CD4-positive, alpha-beta T cell treated with Interleukin-12 subunit alpha and Interleukin-12 subunit beta, for 1 hour (primary cell): ENCODE measurements at regions not wholly inside any gene's neighbourhood (a gene's known extent, or its start where the extent isn't known, plus 50 kb on each side); places are given as distances from the start of the nearest gene placed in this dataset.
"Not testable (repeated sequence)": the region's sequence is repeated elsewhere in the genome, so short reads cannot be mapped to it uniquely, and the experiment has no call there.

Experiments used
- DNase-seq: peaks from one replicate; pipeline ENCODE4 v3.0.0-alpha.2; 2020

- no peak for DNase-seq
These were observed 384.3 kb downstream of the CD83 start for GRCh38 chr6:14501914-14502313.

- DNase-seq = no peak
These were observed 385.0 kb downstream of the CD83 start for GRCh38 chr6:14502551-14502950.

DNA sequence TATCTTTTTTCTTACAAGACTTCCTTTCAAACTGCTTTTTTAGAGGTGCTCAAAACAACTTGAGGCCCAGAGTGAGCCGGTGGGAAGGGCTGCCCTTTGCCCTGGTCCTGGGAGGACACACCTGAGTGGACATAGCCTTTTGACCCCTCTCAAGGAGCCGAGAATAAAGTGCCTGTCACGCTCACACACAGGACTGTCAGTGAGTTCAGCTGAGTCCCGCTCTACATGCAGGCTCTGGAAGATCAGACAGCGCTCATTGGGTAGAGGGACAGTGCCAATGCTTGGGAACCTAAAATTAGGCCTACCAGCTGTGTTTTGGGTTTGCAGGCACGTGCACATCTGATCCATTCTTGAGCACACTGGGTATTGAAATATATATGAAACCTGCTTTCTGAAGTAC is 387.8 kb downstream of the CD83 start:
- DNase-seq = no peak

DNA sequence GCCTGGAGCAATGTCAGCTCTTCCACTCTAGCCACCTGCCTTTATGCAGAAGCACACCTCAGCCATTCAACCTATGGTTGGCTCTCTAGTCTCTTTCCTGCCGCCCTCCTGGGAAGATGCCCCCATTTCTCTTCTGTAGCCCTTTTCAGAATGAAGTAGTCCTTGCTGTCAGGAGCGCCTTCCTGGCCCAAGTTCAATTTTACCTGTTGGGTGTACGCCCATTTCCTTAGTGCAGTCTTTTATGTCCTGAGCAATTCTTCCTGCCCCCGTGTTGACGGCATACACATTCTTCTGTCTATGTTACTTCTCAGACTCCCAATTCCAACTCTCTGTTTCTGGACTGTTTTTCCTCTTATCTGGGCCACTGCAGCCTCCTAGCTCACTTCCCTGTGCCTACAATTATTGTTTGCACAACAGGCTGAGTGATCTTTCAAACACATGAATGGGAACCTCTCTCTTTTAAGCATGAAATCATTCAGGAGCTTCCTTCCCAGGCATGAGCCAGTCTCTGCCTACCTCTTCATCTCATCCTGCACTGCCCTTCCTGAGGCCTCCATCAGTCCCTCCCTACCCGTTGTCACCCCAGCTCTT is 389.2 kb downstream of the CD83 start:
- DNase-seq = no peak

DNA sequence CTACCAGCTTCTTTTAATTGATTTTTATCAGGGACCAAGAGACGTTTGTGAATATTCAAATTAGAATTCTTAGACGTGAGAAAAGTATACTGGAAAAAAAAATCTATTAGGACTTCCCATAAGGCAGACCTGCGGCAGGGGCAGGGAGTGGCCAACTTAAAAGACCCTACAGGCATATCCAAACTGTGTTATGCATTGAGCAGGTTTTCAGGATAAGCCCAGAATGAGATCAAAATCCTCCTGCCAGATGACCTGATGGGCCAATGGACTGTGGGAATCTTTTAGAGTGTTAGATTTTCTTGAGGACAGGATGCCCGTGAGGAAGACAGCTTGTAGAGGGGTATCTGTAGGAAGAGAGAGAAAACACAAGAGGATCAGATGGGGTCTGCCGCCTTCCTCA is 391.5 kb downstream of the CD83 start:
- DNase-seq = no peak

- DNase-seq = no peak
These were observed 392.5 kb downstream of the CD83 start for GRCh38 chr6:14510038-14510437.

DNA sequence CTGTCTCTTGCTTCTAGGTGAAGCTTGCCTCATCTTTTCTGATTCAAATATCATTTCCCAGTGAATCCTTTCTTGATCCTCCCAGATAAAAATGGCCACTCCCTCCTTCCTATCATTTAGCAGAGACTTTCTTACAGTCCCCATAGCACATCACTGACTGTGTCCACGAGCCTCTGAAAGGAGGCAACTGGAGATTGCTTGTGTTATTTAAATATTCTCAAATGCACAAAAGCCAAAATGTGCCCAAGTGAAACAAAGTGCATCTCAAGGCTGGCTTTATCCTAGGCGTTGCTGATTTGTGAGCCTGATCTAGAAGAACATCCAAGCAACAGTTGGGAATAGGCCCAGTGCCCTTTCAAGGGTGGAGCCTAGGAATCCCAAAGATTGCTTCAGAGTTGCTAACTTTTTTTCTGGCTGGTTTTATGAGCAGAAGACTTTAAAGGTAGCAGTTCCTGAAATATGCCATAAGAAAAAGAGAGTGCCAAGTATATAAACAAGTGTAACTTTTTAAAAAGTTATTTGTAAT is 393.6 kb downstream of the CD83 start:
- DNase-seq = no peak

DNA sequence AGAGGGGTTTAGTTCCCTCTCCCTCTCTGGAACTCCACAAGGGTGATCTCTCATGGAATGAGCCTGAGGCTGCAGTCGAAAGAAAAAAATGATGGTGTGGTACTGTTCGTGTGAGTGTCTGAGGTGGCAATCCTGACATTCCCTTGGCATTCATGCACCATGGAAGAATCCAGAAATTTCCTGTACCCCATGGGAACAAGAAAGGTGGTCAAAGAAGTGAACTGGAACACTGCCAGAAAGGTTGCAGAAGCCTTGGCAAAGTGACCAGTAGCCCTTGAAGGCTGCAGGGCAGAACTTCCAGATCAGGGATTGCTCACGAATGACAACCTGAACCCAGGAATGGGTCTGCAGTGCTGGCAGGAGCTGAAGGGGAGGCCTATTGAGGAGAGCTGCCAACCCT is 394.7 kb downstream of the CD83 start:
- DNase-seq = no peak

DNA sequence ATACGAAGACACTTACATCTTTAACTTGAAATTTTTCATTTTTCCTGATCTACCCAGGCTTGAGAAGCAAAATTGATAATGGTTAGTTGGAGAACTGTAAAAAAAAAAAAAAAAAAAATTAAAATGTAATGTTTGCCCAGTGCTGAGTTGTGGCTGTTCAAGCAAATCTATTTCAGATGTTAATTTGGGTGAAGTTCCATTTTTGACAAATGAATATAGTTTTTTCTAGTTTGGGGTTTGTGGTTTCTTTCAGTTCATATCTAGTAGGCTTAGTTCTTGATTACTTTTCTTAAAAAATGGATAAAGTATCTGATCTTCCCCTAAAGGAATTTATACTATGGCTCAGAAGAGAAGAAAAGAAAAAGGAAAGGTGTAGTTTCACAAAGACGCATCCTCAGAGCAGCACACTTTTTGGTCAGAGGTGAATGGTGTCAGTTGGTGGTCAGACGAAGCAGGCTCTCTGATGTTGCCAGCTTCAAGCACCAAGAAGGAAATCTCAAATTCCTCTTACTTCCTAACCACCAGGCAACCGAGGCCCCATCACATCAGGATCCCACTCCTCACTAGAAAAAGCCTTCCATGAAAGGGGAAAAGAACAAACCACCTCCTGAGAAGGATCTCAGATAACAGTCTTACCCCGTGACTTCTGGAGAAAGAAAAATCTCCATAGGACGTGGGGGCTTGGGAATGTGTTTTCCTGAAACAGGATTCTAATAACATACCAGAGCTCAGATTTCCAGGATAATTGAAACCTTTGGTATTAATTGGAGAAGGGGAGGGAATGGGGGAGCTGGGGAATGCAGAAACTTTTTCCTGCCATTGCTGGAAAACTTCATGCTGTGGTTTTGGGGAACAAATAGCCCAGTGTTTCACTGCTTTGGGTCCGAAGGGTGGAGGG is 396.2 kb downstream of the CD83 start:
- DNase-seq = no peak

DNA sequence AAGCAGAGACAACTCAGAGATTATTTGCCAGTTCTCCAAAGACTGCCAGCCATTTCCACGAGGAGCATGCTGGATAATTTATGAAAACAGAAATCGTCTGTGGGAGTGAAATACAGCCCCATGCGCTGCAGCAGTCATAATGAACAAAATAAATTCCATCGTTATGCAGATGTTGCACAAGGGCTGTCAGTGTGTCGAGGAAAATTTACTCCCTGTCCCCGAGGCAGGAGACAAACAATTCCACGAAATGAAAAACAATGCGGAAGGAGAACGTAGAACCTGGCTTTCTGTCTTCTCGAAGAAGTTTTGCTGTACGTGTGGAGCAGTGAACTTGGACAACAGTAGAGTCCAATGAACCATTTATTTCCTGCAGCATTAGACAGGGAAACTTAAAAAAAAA is 399.4 kb downstream of the CD83 start:
- no peak for DNase-seq

DNA sequence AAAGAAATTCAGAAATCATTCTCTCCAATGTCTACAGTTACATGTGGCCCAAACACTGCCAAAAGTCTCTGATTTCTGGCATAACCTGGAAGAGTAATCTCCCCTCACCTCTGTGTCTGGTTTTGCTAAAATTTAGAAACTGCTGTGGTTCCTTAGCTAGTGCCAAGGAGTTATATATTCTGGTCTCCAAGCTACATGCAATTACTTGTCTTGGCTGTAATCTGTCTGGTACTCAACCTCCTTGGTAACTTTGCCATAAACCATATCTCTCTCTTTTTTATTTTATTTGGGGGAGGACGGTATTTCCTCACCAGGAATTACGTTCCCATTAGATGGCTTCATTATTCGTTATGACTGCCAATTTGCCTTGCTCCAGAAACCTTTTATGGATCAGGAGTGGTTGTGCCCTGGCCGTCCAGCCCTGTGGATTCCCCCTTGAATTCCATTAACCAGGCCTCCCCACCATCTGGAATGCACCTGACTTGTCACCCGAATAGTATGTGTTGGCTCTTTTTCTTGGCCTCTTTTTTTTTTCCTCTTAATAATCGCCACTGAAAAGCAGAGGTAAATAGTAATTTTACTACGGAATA is 400.0 kb downstream of the CD83 start:
- DNase-seq = no peak

- no peak for DNase-seq
These were observed 401.1 kb downstream of the CD83 start for GRCh38 chr6:14518515-14519217.

GRCh38 chr6:14520029-14520428 is 402.5 kb downstream of the CD83 start:
- no peak for DNase-seq

DNA sequence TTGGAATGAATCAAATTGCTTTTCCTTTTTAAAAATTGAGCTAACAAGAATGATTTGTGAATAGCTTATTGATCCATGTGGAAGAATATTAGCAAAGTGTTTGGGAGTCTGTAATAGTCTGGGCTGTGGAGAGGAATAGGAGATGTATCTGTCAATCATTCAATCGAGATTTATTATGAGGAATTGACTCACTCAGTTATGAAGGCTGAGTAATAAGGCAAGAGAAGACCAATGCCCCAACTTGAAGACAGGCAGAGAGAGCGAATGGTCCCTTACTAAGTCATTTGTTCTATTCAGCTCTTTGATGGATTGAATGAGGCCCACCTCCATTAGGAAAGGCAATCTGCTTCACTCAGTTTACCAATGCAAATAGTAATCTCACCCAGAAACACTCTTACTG is 403.0 kb downstream of the CD83 start:
- no peak for DNase-seq

GRCh38 chr6:14521141-14521540 is 403.6 kb downstream of the CD83 start:
- DNase-seq = no peak

DNA sequence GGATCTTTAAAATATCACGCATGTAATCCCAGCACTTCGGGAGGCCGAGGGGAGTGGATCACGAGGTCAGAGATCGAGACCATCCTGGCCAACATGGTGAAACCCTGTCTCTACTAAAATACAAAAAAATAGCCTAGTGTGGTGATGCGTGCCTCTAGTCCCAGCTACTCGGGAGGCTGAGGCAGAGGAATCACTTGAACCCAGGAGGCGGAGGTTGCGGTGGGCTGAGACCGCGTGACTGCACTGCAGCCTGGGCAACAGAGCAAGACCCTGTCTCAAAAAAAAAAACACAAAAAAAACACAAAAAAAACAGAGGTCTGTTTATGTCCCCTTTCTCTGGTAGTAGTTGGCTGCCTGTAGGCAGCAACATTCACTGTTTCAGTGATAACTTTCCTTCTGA is 404.3 kb downstream of the CD83 start:
- not testable (repeated sequence) for DNase-seq

GRCh38 chr6:14524319-14524718 is 406.7 kb downstream of the CD83 start:
- no peak for DNase-seq

DNA sequence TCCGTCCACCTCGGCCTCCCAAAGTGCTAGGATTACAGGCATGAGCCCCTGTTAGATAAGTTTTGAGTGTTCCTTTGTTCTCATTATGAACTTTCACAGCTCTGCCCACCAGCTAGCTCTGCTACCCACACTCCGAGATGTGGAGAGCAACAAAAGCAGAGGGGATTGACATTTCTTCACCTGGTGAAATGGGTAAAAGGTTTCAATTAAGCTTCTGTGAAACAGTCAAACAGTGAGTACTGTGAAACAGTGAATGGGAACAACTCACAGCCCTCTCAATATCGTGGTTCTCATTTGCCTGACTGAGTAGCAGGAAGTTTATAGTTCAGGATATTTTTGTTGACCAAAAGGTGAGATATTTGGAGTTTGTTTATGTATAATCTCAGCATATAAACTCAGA is 412.8 kb downstream of the CD83 start:
- no peak for DNase-seq

GRCh38 chr6:14533446-14533845 is 415.9 kb downstream of the CD83 start:
- DNase-seq = no peak

DNA sequence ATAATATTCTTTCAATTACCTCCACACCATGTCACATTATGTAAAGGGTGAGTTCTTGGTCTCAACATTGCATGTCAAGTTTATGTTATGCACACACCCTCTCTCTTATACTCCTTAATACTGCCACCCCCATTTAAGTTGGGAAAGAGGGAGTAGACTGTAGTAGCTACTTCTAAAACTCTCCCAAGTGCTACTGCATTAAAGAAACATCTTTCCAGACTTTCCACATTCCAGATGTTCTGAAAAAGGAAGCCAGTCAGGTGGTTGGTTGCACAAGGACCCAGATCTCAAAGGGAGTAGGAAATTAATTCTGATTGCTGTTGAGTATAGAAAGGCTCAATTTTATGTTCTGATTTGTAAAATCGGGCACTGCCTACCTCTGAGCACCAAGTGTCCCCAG is 419.5 kb downstream of the CD83 start:
- DNase-seq = no peak

DNA sequence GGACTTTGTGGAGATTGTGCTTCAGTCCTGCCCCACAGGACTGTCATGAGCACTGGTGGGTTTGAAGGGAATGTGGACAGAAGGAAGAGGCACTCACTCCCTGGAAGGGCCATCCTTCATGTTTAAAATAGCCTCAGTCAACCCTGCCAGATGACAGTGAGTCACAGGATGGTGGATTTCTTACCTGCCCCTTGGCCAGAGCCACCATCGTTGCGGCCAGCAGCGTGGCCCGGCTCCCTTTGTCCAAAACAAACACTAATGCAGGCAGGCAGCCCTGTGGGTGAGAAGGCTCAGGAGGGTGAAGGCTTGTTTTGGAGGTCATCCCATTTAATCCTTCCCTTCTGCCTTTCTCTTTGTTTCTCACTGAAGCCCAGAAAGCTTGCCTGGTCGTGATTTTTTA is 422.7 kb downstream of the CD83 start:
- DNase-seq = no peak

GRCh38 chr6:14540810-14541540 is 423.4 kb downstream of the CD83 start:
- DNase-seq = no peak
